ENCODE measurements at regions not wholly inside any gene's neighbourhood (a gene's known extent, or its start where the extent isn't known, plus 50 kb on each side); places are given as distances from the start of the nearest gene placed in this dataset.
"Not testable (repeated sequence)": the region's sequence is repeated elsewhere in the genome, so short reads cannot be mapped to it uniquely, and the experiment has no call there.

- no peak for TF ChIP-seq POLR2A (IDR thresholded peaks at IDR 0.05)
- TF ChIP-seq CTCF (IDR thresholded peaks at IDR 0.05) = no peak
- TF ChIP-seq EP300 (IDR thresholded peaks at IDR 0.05) = no peak
- TF ChIP-seq POLR2AphosphoS5 (IDR thresholded peaks at IDR 0.05) = no peak
- H3K9me3 ChIP-seq = peaks cover 10% of the 10 kb centered on the region
- no peak overlapping the region for H3K27ac ChIP-seq
- H3K4me1 ChIP-seq = no peaks in the 10 kb centered on the region
- no peaks in the 10 kb centered on the region for H3K27me3 ChIP-seq
- H3K36me3 ChIP-seq = no peaks in the 10 kb centered on the region
- WGBS = 43% methylated on average over 4 of the region's 4 CpGs
- no peak for DNase-seq (ENCODE audit: low spot score in 2 of 2)
- H3K4me3 ChIP-seq = no peak overlapping the region
Observed at GRCh38 chr18:53838746-53839145, 385.7 kb downstream of the MBD2 start.

- H3K36me3 ChIP-seq; H3K9me3 ChIP-seq; DNase-seq (ENCODE audit: low spot score in 2 of 2); H3K4me1 ChIP-seq; H3K4me3 ChIP-seq; H3K27ac ChIP-seq; H3K27me3 ChIP-seq: not testable (repeated sequence)
- 43% methylated on average over 1 of the region's 1 CpG for WGBS
Observed at GRCh38 chr18:53821141-53821540, 403.3 kb downstream of the MBD2 start.

- Histone ChIP-seq H3K36me3 (no peaks in the 10 kb centered on the region), H3K9me3 (peaks cover 7% of the 10 kb centered on the region), H3K4me3 (no peak overlapping the region), H3K27ac (no peak overlapping the region), H3K27me3 (no peaks in the 10 kb centered on the region), H3K4me1 (no peaks in the 10 kb centered on the region)
- TF ChIP-seq POLR2AphosphoS5 (IDR thresholded peaks at IDR 0.05) (no peak), POLR2A (IDR thresholded peaks at IDR 0.05) (no peak), CTCF (IDR thresholded peaks at IDR 0.05) (no peak), EP300 (IDR thresholded peaks at IDR 0.05) (no peak)
- no peak for DNase-seq (ENCODE audit: low spot score in 2 of 2)
- no CpG with 5 or more reads among the region's 1 CpG for WGBS
Observed at GRCh38 chr18:53819671-53820070, 404.8 kb downstream of the MBD2 start.

GRCh38 chr18:53819174-53819573, 405.3 kb downstream of the MBD2 start:
- Histone ChIP-seq H3K27me3 (no peaks in the 10 kb centered on the region), H3K36me3 (no peaks in the 10 kb centered on the region), H3K4me3 (no peak overlapping the region), H3K4me1 (no peaks in the 10 kb centered on the region), H3K27ac (no peak overlapping the region), H3K9me3 (peaks cover 7% of the 10 kb centered on the region)
- no peak for DNase-seq (ENCODE audit: low spot score in 2 of 2)
- TF ChIP-seq POLR2A (IDR thresholded peaks at IDR 0.05) (no peak), EP300 (IDR thresholded peaks at IDR 0.05) (no peak), POLR2AphosphoS5 (IDR thresholded peaks at IDR 0.05) (no peak), CTCF (IDR thresholded peaks at IDR 0.05) (no peak)
- 100% methylated on average over 1 of the region's 1 CpG for WGBS

GRCh38 chr18:53817976-53818950, 406.2 kb downstream of the MBD2 start:
- peaks cover 7% of the 10 kb centered on the region for H3K9me3 ChIP-seq
- no peak overlapping the region for H3K27ac ChIP-seq
- no peak for TF ChIP-seq POLR2AphosphoS5 (IDR thresholded peaks at IDR 0.05)
- no peak for TF ChIP-seq CTCF (IDR thresholded peaks at IDR 0.05)
- no peak for TF ChIP-seq POLR2A (IDR thresholded peaks at IDR 0.05)
- no peak for TF ChIP-seq EP300 (IDR thresholded peaks at IDR 0.05)
- H3K27me3 ChIP-seq = no peaks in the 10 kb centered on the region
- WGBS = 77% methylated on average over 1 of the region's 1 CpG
- H3K4me3 ChIP-seq = no peak overlapping the region
- H3K4me1 ChIP-seq = no peaks in the 10 kb centered on the region
- no peak for DNase-seq (ENCODE audit: low spot score in 2 of 2)
- H3K36me3 ChIP-seq = no peaks in the 10 kb centered on the region
